ENCODE measurements at regions not wholly inside any gene's neighbourhood (a gene's known extent, or its start where the extent isn't known, plus 50 kb on each side); places are given as distances from the start of the nearest gene placed in this dataset.

DNA sequence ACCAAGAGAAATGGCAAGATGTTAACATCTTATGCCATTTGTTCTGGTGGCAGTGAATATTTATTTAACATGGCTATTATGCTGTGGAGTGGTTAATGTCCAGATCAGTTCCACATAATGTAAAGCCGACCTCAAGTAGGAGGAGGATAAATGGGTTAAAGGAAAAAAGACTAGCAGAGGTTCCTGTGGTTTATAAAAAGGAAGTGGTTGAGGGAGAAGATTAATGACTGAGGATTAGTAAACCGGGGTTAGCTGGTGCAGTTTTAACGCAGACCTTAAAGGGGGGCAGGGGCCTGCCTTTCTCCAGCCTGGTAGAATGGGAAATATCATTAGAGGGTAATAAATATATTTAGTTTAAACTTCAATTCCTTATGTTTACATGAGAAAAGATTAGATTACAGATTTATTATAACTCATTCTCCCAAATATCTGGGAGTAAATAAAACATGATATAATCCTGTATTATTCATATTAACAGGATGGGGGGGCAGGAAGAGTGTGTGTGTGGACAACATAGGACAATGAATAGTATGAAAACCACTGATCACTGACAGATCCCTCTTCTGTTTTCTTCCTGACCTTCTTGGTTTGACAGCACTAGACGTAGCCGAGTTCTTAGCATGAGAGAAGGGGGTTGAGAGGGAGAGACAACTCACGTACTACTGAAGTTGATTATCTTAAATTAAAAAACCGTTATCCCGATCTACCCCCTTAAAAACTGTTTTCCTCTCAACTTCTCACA is 124.1 kb upstream of the LIMCH1 start:
- H3K4me3 Mint-ChIP-seq, result no peak overlapping the region
- no peak overlapping the region for H2BK15ac ChIP-seq (ENCODE audit: low read depth, low read length)
- H3K4me1 ChIP-seq (ENCODE audit: insufficient read depth, low read length), result no peaks in the 10 kb centered on the region
- WGBS (ENCODE audit: extremely low coverage, insufficient read length, low lambda C conversion rate), result 100% methylated on average over 2 of the region's 8 CpGs
- no peak overlapping the region for H2BK12ac ChIP-seq (ENCODE audit: insufficient read length, low read depth, low read length)
- H3K56ac ChIP-seq (ENCODE audit: insufficient read length, low read depth, low read length), result no peak overlapping the region
- H3K4ac ChIP-seq (ENCODE audit: low read depth, low read length), result no peak overlapping the region
- H3K9ac ChIP-seq (ENCODE audit: extremely low read depth, insufficient read length, low read length), result no peak overlapping the region
- H3K27me3 ChIP-seq (ENCODE audit: insufficient read depth, low read length), result no peaks in the 10 kb centered on the region
- no peak overlapping the region for H4K91ac ChIP-seq (ENCODE audit: insufficient read length, low read depth, low read length)
- H3K23ac ChIP-seq (ENCODE audit: insufficient read length, low read depth, low read length), result no peak overlapping the region
- no peak overlapping the region for H2BK20ac ChIP-seq (ENCODE audit: low read depth, low read length, poor library complexity, severe bottlenecking)
- H3K18ac ChIP-seq (ENCODE audit: insufficient read length, low read depth, low read length), result no peak overlapping the region
- H4K8ac ChIP-seq (replicated peaks; ENCODE audit: insufficient read length, low read depth, low read length), result no peak overlapping the region
- H2AFZ ChIP-seq (ENCODE audit: low read length), result no peak overlapping the region
- H3K4me2 ChIP-seq (ENCODE audit: insufficient read depth, insufficient read length, low read length), result no peak overlapping the region
- no peak overlapping the region for H2BK120ac ChIP-seq (ENCODE audit: low read depth, low read length, poor library complexity, severe bottlenecking)
- H3K79me2 ChIP-seq (ENCODE audit: insufficient read depth, low read length), result no peaks in the 10 kb centered on the region
- no peaks in the 10 kb centered on the region for H3K9me3 Mint-ChIP-seq
- H3K14ac ChIP-seq (ENCODE audit: insufficient read depth, low read length), result no peak overlapping the region
- no peaks in the 10 kb centered on the region for H3K9me3 ChIP-seq (ENCODE audit: control insufficient read depth, low read depth, low read length)
- TF ChIP-seq CTCF (conservative IDR thresholded peaks at IDR 0.05), result no peak
- H3T11ph ChIP-seq (ENCODE audit: low read length), result no peak overlapping the region
- no peak overlapping the region for H4K5ac ChIP-seq (ENCODE audit: insufficient read length, low read depth, low read length)
- H3K4me1 Mint-ChIP-seq, result peaks cover 11 to 18% of the 10 kb centered on the region in 2 experiments
- peak overlapping the region in 1 of 3 experiments; percentile 18; a peak in 2 of 7 replicates for H3K27ac Mint-ChIP-seq
- H3K36me3 Mint-ChIP-seq (ENCODE audit: insufficient read depth in 1 of 3, low read depth in 3 of 3), result no peaks in the 10 kb centered on the region
- H2AK5ac ChIP-seq (ENCODE audit: insufficient read length, low read length), result no peak overlapping the region
- DNase-seq, result no peak
- H3K23me2 ChIP-seq (ENCODE audit: insufficient read length, low read depth, low read length, poor library complexity, severe bottlenecking), result no peaks in the 10 kb centered on the region
- no peaks in the 10 kb centered on the region for H3K27me3 Mint-ChIP-seq (ENCODE audit: low read depth)
- H4K20me1 ChIP-seq (ENCODE audit: control insufficient read depth, insufficient read depth, insufficient read length), result no peaks in the 10 kb centered on the region
- no peak overlapping the region for H3K27ac ChIP-seq (ENCODE audit: insufficient read length, low read depth, low read length)
- H2BK5ac ChIP-seq (ENCODE audit: insufficient read length, low read length), result no peak overlapping the region
- H3K79me1 ChIP-seq (ENCODE audit: insufficient read depth, low read depth, low read length, poor library complexity, severe bottlenecking), result no peaks in the 10 kb centered on the region
